Activated CD8-positive, alpha-beta memory T cell treated with anti-CD3 and anti-CD28 coated beads, Interleukin-2, amount 50 U/mL, for 24 hours (primary cell): ENCODE measurements at regions not wholly inside any gene's neighbourhood (a gene's known extent, or its start where the extent isn't known, plus 50 kb on each side); places are given as distances from the start of the nearest gene placed in this dataset.
"Not testable (repeated sequence)": the region's sequence is repeated elsewhere in the genome, so short reads cannot be mapped to it uniquely, and the experiment has no call there.

ENCODE experiments used
- DNase-seq: peaks from one replicate; pipeline ENCODE4 v3.0.0-alpha.2; 2020; ENCODE audit errors: extremely low read depth

- DNase-seq, result not testable (repeated sequence)
These were observed 80.8 kb downstream of the POTEB2 start for GRCh38 chr15:20785151-20785936.

- not testable (repeated sequence) for DNase-seq
These were observed 82.4 kb downstream of the POTEB2 start for GRCh38 chr15:20783598-20784184.

DNA sequence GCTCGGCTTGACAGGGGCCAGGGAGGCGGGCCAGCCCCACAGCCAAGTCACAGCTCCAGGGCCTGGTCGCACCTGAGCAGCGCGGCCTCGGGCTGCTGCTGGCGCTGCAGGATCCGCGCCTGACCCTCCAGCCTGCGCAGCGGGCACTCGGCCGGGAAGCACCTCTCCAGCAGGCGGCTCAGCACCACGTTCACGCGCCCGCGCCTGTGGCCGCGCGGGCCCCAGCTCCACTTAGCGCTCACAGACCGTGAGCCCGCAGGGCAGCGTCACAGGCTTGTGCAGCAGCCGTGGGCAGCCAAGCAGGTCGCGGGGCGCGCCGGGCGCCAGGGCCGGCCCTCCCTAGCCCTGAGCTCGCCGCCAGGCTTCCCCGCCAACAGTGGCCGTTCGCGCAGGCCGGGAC is 90.7 kb downstream of the POTEB2 start:
- DNase-seq, result not testable (repeated sequence)

GRCh38 chr15:20767943-20768342 is 98.2 kb downstream of the POTEB2 start:
- not testable (repeated sequence) for DNase-seq

DNA sequence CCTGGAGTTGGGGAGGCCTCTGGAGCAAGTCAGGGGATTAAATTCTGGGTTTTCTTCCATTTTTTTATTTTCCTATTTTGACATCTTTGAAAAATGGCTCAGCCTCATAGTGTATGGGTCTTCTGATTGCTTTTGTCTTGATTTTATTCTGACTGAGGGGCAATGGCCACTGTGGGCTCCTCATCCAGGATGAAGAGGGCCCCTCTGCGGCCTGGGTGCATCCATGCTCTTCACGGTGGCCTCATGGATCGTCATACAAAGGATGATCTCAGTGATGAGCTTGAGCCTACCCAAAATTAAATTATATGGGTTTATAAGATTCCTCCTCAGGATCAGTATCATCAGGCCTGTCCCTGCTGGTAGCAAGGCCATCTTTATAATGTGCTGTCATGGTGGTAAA is 103.7 kb downstream of the POTEB2 start:
- not testable (repeated sequence) for DNase-seq

DNA sequence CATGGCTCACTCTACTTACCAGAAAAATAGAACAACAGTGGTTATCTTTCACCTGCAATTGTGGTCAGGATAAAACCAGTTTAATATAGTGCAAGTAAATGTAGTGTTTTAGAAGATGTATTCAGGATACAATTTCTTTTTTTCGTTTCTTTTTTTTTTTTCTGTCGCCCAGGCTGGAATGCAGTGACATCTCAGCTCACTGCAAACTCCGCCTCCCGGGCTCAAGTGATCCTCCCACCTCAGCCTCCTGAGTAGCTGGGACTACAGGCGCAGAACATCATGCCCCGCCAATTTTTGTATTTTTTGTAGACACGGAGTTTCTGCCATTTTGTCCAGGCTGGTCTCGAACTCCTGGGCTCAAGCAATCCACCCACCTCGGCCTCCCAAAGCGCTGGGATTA is 109.7 kb downstream of the POTEB2 start:
- DNase-seq, result not testable (repeated sequence)

GRCh38 chr15:20755665-20756398 is 110.3 kb downstream of the POTEB2 start:
- DNase-seq, result peak; percentile 12

DNA sequence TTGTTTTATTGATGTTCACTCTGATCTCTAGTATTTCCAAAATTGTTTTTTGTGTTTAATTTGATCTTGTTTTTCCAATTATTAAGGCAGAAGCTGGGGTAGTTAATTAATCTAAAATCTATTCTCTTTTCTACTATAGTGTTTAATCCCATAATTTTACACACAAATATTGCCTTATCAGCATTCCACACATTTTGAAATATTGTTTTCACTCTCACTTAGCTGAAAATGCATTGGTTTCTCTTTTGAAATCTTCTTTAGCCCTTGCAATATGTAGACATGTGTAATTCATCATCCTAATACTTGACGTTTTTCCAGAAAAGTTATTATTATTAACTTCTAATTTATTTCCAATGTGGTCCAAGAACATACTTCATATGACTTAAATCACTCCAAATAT is 132.6 kb downstream of the POTEB2 start:
- not testable (repeated sequence) for DNase-seq
